ENCODE measurements at regions not wholly inside any gene's neighbourhood (a gene's known extent, or its start where the extent isn't known, plus 50 kb on each side); places are given as distances from the start of the nearest gene placed in this dataset.

DNA sequence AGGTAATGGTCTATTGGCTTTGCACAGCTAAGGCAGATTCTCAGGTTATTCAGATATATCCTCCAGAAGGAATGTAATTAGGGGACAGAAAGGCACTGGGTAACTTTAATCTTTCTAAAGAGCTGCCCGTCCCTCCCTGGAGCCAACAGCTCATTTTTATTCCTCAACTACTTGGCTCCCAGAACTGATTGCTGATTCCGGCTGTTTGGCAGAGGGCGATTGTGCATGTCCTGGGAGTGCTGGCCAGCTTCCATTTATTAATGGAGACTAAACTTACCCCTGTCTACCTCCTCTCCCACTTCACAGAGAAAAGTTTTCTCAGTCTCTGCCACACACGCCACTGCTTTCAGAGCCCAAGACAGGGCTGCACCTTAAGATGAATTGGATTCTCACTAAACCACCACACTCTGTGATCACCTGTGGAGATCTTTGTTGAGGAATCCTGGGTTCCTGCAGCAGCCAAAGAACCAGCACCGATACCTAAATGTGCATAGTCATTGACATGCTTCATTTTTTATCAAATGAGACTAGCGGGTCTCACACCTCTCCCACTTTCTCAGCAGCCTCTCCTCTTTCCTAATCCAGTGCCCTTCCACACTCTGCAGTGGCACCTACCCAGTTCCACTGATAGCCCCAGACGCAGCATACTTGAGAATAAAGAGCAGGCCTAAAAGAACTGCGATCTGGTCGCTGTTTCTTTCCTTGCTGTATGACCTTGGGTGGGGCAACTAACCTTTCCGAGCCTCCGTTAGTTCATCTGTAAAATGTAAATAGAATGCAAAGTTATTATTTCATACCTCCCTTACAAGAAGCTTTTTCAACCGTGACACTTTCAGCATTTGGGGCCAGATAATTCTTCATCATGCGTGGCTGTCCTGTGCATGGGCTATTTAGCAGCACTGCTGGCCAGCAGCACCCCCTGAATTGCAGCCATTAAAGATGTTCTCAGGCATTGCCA is 648.7 kb downstream of the UQCRFS1 start:
- no peak for DNase-seq
- Histone ChIP-seq H3K9me3 (no peaks in the 10 kb centered on the region), H3K27me3 (no peaks in the 10 kb centered on the region), H3K4me3 (no peak overlapping the region), H3K36me3 (no peaks in the 10 kb centered on the region), H3K4me1 (ENCODE audit: insufficient read depth) (no peaks in the 10 kb centered on the region), H3K27ac (no peak overlapping the region)
- intact Hi-C loops (cut with DNase I): no loop called here
- no peak for TF ChIP-seq EP300 (IDR thresholded peaks at IDR 0.05)
- 63 to 74% (median 70%) methylated on average over 13 of the region's 13 CpGs for WGBS, 3 donors

DNA sequence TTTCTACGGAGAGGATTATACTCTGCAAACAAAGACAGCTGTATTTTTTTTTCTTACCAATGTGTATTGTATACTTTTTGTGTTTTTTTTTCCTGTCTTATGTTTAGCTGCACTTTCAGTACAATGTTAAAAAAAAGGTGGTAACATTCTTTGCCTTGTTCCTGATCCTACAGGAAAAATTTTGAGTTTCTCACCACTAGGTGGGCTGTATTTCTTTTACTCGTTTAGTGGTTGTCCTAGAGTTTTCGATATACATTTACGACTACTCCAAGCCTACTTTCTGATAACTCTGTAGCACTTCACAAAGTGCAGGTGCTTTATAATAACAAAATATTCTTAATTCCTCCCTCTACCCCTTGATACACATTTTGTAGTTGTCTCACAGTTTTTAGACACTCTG is 652.2 kb downstream of the UQCRFS1 start:
- H3K4me3 ChIP-seq: no peak overlapping the region
- TF ChIP-seq, protein P1, sequence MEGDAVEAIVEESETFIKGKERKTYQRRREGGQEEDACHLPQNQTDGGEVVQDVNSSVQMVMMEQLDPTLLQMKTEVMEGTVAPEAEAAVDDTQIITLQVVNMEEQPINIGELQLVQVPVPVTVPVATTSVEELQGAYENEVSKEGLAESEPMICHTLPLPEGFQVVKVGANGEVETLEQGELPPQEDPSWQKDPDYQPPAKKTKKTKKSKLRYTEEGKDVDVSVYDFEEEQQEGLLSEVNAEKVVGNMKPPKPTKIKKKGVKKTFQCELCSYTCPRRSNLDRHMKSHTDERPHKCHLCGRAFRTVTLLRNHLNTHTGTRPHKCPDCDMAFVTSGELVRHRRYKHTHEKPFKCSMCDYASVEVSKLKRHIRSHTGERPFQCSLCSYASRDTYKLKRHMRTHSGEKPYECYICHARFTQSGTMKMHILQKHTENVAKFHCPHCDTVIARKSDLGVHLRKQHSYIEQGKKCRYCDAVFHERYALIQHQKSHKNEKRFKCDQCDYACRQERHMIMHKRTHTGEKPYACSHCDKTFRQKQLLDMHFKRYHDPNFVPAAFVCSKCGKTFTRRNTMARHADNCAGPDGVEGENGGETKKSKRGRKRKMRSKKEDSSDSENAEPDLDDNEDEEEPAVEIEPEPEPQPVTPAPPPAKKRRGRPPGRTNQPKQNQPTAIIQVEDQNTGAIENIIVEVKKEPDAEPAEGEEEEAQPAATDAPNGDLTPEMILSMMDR (IDR thresholded peaks at IDR 0.05): no peak
- no peak for TF ChIP-seq EP300 (IDR thresholded peaks at IDR 0.05)
- no peak for TF ChIP-seq POLR2A (IDR thresholded peaks at IDR 0.05)
- H3K27ac ChIP-seq: no peak overlapping the region
- no peaks in the 10 kb centered on the region for H3K9me3 ChIP-seq
- DNase-seq: no peak
- H3K4me1 ChIP-seq (ENCODE audit: insufficient read depth): no peaks in the 10 kb centered on the region
- H3K36me3 ChIP-seq: no peaks in the 10 kb centered on the region
- 28 to 42% (median 30%) methylated on average over 4 of the region's 4 CpGs for WGBS, 3 donors
- H3K27me3 ChIP-seq: no peaks in the 10 kb centered on the region
- intact Hi-C loops (cut with DNase I): no loop called here

DNA sequence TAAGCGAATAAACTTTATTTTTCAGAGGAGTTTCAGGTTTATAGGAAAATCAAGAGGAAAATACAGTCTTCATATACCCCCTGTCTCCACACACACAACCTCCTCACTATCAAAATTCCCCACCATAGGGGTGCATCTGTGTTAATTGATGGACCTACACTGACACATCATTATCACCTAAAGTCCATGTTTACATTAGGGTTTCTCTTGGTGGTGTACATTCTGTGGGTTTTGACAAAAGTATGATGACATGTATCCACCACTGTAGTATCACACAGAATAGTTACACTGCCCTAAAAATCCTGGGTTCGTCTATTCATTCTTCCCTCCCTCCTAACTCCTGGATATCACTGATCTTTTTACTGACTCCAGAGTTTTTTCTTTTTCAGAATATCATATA is 654.2 kb downstream of the UQCRFS1 start:
- WGBS, 3 donors: 15 to 35% (median 22%) methylated on average over 2 of the region's 2 CpGs
- no peak for TF ChIP-seq EP300 (IDR thresholded peaks at IDR 0.05)
- intact Hi-C loops (cut with DNase I): no loop called here
- no peaks in the 10 kb centered on the region for H3K4me1 ChIP-seq (ENCODE audit: insufficient read depth)
- no peak overlapping the region for H3K4me3 ChIP-seq
- no peak for DNase-seq
- H3K9me3 ChIP-seq: no peaks in the 10 kb centered on the region
- no peaks in the 10 kb centered on the region for H3K27me3 ChIP-seq
- no peak overlapping the region for H3K27ac ChIP-seq
- H3K36me3 ChIP-seq: no peaks in the 10 kb centered on the region

- intact Hi-C loops (cut with DNase I): no loop called here
- H3K27me3 ChIP-seq: no peaks in the 10 kb centered on the region
- TF ChIP-seq POLR2A (IDR thresholded peaks at IDR 0.05) (no peak), EP300 (IDR thresholded peaks at IDR 0.05) (no peak)
- TF ChIP-seq, protein P1 (IDR thresholded peaks at IDR 0.05): no peak
- no peak overlapping the region for H3K4me3 ChIP-seq
- H3K36me3 ChIP-seq: no peaks in the 10 kb centered on the region
- DNase-seq: no peak
- no peak overlapping the region for H3K27ac ChIP-seq
- no peaks in the 10 kb centered on the region for H3K4me1 ChIP-seq (ENCODE audit: insufficient read depth)
- no peaks in the 10 kb centered on the region for H3K9me3 ChIP-seq
Observed at GRCh38 chr19:28556371-28556770, 656.6 kb downstream of the UQCRFS1 start.

- Histone ChIP-seq H3K36me3 (no peaks in the 10 kb centered on the region), H3K4me3 (no peak overlapping the region), H3K27me3 (no peaks in the 10 kb centered on the region), H3K27ac (no peak overlapping the region), H3K4me1 (ENCODE audit: insufficient read depth) (no peaks in the 10 kb centered on the region), H3K9me3 (no peaks in the 10 kb centered on the region)
- no peak for TF ChIP-seq POLR2A (IDR thresholded peaks at IDR 0.05)
- TF ChIP-seq, protein P1 (IDR thresholded peaks at IDR 0.05): no peak
- no peak for TF ChIP-seq EP300 (IDR thresholded peaks at IDR 0.05)
- intact Hi-C loops (cut with DNase I): no loop called here
- DNase-seq: no peak
- 61 to 74% (median 66%) methylated on average over 5 of the region's 5 CpGs for WGBS, 3 donors
Observed at GRCh38 chr19:28555317-28555716, 657.6 kb downstream of the UQCRFS1 start.
